Activated CD4-positive, alpha-beta T cell treated with anti-CD3 and anti-CD28 coated beads, Interleukin-2, amount 50 U/mL, for 48 hours (primary cell): ENCODE measurements at regions not wholly inside any gene's neighbourhood (a gene's known extent, or its start where the extent isn't known, plus 50 kb on each side); places are given as distances from the start of the nearest gene placed in this dataset.

Source experiments
- DNase-seq, 2 experiments: peaks; one replicate each; pipeline ENCODE4 v3.0.0-alpha.2; 2020

DNA sequence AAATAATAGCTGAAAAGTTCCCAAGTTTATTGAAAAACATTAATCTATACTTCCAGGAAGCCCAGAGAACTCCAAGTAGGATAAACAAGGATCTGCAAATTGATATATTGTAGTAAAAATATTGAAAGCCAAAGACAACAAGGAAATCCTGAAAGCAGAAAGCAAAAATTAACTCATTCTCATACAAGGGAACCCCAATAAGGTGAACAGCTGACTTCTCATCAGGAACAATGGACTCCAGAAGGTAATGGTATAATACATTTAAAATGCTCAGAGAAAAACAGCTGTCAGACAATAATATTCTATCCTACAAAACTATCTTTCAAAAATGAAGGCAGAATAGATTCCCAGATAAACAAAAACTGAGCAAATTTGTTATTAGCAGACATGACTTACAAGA lies 138.1 kb upstream of the BMP4 start:
- DNase-seq: no peak

DNA sequence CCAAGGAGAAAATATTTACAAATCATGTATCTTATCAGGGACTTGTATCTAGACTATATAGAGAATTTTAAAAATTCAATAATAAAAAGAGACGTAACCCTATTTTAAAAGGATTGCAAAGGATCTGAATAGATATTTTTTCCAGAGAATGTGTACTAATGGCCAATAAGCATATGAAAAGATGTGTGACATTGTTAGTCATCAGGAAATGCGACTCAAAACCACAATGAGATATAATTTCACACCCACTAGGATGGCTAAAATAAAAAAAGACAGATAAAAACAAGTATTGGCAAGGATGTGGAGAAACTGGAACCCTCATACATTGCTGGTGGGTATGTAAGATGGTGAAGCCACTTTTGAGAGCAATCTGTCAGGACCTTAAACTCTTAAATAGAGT lies 141.9 kb upstream of the BMP4 start:
- no peak for DNase-seq

DNA sequence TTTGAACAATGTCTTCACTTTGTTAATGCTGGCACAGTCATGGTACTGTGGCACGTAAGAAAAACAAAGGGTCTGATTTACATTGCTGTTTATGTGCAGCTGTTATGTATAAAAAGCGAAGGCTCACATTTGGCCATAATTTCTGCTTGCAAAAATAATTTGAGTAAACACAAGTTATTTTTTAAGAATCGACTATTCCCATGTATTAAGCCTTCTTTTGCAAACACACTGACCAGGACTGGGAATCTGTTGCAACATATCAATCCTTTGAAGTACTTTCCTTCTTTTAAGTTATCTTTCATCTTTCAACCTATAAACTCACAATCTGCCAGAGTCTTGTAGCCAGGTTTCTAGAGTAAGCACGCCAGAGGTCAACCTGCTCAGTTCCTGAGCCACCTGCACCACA lies 145.4 kb upstream of the BMP4 start:
- DNase-seq: no peak

DNA sequence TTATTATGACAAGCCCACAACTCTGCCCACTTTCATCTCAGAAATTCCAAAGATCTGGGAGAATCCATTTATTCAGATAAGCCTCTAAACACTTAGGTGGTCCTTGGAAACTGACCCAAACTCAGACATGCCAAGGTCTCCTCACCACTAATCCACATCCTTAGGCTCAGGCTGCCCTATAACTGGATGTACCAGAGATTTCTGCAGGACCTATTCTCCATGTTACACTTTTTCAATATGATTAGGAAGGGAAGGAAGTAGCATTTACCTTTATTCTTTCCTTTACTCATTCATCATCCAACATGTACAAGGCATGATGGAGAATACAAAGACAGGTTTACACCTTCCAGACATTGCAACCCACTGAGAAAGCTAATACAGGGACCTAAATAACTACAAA lies 145.9 kb upstream of the BMP4 start:
- no peak for DNase-seq

DNA sequence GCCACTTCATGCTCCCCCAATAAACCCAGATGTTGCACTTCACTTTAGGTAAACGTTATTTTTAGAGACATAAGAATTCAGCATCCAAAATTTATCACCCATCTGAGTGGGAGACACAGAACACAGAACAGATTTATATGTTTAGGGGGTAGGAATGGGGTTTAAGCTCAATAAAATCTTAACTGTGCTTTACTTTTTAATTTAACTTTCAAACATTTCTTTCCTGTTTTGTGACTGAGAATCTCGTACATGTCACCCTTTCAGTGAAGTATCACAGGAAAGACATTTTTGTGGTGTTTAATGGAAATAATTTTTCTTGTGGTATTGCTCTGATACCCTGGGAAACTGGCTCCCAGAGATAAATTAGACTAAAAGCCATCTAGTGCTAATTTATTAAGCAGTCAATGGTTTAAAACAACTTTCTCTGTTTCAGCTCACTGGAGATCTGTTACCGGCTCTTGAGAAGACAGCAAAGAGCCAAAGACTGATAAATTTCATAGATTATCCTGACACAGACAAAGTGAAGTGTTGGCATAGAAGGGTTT lies 148.0 kb upstream of the BMP4 start:
- DNase-seq: no peak

DNA sequence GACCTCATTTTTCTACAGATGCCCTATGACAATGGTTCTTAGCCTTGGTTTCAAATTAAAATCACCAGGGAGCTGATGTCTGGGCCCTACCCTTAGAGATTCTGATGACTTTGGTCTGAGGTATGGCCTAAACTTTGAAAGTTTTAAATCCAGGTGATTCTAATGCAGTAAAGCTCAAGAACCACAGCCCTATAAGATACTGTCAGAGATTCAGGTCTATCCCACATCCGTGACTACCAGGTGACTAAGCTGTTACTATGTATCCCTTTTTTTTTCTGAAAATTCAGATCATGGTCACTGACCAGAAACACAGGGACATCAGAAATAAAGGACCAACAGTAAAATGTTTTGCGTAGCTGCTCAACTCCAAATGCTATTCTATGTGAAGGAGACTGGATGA lies 148.8 kb upstream of the BMP4 start:
- no peak for DNase-seq

GRCh38 chr14:54105898-54106297 lies 149.3 kb upstream of the BMP4 start:
- no peak for DNase-seq

- DNase-seq: no peak
These were observed 150.2 kb upstream of the BMP4 start for GRCh38 chr14:54106661-54107377.

- no peak for DNase-seq
These were observed 152.2 kb upstream of the BMP4 start for GRCh38 chr14:54108481-54109471.

GRCh38 chr14:54109521-54110120 lies 153.0 kb upstream of the BMP4 start:
- no peak for DNase-seq

DNA sequence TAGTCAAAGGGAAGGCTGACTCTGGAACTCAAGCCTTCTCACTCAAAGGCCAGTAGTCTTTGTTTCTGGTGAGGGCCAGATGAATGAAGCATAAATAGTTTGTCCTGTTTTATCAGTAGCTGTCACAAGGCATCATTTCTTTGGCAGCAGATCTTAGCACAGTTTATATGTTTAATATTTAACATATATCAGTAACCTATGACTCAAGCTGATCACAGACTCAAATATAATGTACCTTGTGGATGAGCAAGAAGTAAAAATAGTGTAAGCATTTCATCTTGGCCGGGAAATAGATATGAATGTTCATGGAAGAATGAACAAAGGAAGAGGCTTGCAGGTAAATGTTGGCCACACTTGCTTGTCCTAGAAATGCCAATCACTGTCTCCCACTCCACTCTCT lies 158.3 kb upstream of the BMP4 start:
- no peak for DNase-seq

- DNase-seq: no peak
These were observed 159.7 kb upstream of the BMP4 start for GRCh38 chr14:54116198-54116885.

DNA sequence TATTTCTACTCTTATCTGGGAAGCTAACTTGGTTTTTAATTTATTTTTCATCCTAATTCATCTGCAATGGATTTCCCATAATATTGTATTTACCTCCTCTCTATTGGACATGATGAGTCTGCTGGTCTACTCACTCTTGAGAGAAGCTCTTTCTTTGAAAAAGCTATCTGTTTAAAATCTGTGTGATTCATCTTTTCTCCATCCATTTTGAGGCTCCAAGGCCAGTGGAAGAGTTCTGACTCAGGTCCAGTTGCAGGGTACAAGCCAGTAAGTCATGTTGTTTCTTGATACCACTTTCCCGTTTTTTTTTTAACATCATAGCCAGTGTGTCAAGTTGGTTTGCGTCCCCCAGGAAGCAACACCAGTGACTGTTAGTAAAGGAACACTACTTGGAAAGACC lies 160.3 kb upstream of the BMP4 start:
- no peak for DNase-seq

- DNase-seq: no peak
These were observed 160.8 kb upstream of the BMP4 start for GRCh38 chr14:54117396-54117795.

GRCh38 chr14:54117924-54118323 lies 161.3 kb upstream of the BMP4 start:
- DNase-seq: no peak

DNA sequence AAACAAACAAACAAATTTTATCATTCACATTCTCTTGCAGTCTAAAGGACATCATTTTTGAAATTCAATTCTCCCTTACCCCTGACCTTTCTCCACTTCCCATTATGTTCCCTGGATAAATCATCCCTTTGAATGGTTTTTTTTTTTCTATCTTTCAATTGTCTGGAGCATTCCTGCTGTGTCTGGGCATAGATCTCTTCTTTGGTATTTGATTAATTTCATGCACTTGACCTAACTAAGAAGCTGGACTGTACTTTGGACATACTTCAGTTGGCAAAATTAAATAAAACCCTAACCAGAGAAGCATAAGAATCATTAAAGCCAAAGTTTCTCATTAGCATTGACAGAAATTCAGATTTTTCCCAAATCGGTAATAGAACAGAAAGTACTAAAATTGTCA lies 163.6 kb upstream of the BMP4 start:
- no peak for DNase-seq

DNA sequence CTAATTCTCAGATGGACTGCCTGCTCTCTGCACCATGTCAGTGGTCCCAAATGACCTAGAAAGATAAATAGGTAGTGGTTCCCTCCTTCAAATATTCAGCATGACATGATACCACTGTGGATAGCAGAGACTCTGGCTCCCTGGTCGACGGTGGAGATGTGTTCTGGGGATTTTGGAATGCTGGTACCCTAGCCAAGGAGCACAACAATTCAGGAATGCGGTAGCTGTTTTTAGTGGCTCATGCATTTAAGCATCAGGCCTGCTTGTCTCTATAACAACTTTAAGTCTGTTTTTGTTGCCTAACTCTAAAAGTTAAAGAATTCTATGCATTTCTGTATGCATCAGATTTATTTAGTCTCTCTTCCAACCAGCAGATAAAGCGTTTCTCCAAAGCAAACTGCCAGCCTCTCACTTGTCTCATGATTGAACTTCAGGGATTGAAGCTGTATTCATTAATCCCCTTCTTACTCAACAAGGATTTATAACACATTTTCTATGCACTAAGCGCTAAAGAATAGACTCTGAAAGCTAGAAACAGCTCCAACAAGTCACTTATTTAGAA lies 164.9 kb upstream of the BMP4 start:
- no peak for DNase-seq

- DNase-seq: no peak
These were observed 167.2 kb upstream of the BMP4 start for GRCh38 chr14:54123841-54124240.

GRCh38 chr14:54125109-54125508 lies 168.5 kb upstream of the BMP4 start:
- DNase-seq: no peak

DNA sequence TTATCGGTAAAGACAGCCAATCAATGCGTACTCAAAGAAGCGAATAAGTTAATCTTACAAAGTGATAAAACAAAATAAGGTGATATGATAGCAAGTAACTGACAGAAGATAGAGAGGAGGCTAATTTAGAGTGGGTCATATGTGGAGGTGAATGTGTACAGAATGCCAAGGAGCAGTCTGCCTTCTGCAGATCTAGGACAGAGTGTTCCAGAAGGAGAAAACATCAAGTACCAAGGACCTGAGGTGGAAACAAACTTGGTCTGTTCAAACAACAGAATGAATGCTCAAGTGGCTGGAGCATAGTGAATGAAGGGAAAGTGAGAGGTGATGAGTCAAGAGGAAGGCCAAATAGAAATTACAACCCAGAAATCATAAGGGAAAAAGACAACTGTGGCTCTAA lies 170.3 kb upstream of the BMP4 start:
- no peak for DNase-seq

DNA sequence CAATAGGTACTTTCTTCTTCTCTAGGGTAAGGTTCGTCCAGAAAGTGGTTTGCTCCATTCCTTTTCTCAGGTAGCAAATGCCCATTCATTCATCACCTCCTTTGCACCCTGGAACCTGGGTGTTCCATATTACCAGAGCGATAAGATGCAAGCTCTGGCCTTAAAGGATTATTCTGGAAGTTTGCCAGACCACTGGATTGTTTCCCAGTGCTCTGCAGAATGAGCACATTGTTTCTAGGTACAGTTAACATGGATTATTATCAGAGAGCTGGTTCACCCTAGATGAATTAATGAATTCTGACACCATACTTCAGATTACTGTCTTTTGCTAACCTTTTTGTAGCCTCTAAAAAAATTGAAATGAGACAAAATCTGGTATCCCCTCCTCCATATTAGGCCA lies 170.9 kb upstream of the BMP4 start:
- no peak for DNase-seq

GRCh38 chr14:54129850-54130640 lies 173.4 kb upstream of the BMP4 start:
- DNase-seq: no peak
